Coronary artery (tissue), 2 donors: ENCODE measurements at regions not wholly inside any gene's neighbourhood (a gene's known extent, or its start where the extent isn't known, plus 50 kb on each side); places are given as distances from the start of the nearest gene placed in this dataset.
"Not testable (repeated sequence)": the region's sequence is repeated elsewhere in the genome, so short reads cannot be mapped to it uniquely, and the experiment has no call there.

Source experiments
- DNase-seq: peaks from one replicate; pipeline ENCODE4 v3.0.0-alpha.2; 2017; ENCODE audit warnings: low spot score
- H3K27ac ChIP-seq, 2 donors: fragments of 200-600 bp; sonication (generic); one replicate each; pipeline ENCODE4 v1.5.1; 2016 to 2019
- H3K4me3 ChIP-seq: fragments of 200-600 bp; sonication (generic); 2 replicates; pipeline ENCODE4 v1.5.1; 2016; ENCODE audit warnings: mild to moderate bottlenecking, moderate library complexity
- TF ChIP-seq, protein P1 (sequence below): fragments of 200-600 bp; sonication (generic); IDR thresholded peaks from one replicate; pipeline ENCODE4 v1.5.1; 2019; ENCODE audit warnings: antibody characterized with exemption

DNA sequence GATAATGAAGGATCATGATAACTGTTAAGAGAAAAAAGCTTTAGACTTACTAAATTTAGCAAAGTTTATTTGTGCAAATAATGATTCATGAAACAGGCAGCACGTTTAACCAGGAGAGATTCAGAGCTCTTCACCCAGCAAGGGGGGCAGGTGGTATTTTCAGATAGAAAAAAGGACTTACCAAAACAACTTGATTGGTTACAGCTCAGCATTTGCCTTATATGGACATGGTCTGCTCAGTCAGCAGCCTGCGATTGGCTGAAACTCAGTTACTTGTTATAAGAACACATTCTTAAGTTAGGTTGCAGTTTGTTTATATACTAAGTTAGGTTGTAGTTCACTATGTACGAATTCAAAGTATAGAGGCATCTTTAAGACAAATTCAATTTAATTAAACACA, 165.6 kb downstream of the DUSP10 start:
- DNase-seq = no peak
- H3K4me3 ChIP-seq = no peak overlapping the region
- TF ChIP-seq, protein P1, sequence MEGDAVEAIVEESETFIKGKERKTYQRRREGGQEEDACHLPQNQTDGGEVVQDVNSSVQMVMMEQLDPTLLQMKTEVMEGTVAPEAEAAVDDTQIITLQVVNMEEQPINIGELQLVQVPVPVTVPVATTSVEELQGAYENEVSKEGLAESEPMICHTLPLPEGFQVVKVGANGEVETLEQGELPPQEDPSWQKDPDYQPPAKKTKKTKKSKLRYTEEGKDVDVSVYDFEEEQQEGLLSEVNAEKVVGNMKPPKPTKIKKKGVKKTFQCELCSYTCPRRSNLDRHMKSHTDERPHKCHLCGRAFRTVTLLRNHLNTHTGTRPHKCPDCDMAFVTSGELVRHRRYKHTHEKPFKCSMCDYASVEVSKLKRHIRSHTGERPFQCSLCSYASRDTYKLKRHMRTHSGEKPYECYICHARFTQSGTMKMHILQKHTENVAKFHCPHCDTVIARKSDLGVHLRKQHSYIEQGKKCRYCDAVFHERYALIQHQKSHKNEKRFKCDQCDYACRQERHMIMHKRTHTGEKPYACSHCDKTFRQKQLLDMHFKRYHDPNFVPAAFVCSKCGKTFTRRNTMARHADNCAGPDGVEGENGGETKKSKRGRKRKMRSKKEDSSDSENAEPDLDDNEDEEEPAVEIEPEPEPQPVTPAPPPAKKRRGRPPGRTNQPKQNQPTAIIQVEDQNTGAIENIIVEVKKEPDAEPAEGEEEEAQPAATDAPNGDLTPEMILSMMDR = no peak
- no peak overlapping the region for H3K27ac ChIP-seq

DNA sequence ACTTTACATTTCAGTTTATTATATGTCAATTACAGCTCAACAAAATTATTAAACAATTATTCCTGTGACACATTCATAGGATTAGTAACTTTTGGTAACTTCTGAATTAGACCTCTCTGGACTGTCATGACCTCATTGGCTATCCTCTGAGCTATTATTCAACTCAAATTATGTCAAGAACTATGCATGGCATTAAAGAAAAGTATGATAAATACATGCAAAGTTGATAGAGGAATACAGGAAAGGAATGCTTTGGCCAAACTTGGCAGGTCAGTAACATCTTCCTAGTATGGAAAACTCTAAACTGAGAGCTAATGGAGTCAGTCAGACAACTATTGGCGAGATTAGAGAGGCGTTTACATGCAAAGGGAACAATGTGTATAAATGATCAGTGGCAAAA, 158.4 kb downstream of the DUSP10 start:
- no peak for DNase-seq
- Histone ChIP-seq H3K4me3 (no peak overlapping the region), H3K27ac (no peak overlapping the region)
- TF ChIP-seq, protein P1 = no peak

DNA sequence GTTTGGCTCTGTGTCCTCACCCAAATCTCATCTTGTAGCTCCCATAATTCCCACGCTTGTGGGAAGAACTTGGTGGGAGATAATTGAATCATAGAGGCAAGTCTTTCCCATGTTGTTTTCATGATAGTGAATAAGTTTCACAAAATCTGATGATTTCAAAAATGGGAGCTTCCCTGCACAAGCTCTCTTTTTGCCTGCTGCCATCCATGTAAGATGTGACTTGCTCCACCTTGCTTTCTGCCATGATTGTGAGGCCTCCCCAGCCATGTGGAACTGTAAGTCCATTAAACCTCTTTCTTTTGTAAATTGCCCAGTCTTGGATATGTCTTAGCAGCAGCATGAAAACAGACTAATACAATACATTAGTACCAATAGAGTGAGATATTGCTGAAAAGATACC, 154.9 kb downstream of the DUSP10 start:
- not testable (repeated sequence) for H3K4me3 ChIP-seq, DNase-seq, H3K27ac ChIP-seq

DNA sequence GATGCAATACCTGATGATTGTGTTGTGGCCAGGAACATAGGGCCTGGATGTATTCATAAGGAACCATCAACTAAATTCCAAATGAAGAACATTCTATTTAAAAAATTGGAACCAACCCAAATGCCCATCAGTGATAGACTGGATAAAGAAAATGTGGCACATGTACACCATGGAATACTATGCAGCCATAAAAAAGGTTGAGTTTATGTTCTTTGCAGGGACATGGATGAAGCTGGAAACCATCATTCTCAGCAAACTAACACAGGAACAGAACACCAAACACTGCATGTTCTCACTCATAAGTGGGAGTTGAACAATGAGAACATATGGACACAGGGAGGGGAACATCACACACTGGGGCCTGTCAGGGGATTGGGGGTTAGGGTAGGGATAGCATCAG, 150.6 kb downstream of the DUSP10 start:
- H3K27ac ChIP-seq, DNase-seq, H3K4me3 ChIP-seq: not testable (repeated sequence)

DNA sequence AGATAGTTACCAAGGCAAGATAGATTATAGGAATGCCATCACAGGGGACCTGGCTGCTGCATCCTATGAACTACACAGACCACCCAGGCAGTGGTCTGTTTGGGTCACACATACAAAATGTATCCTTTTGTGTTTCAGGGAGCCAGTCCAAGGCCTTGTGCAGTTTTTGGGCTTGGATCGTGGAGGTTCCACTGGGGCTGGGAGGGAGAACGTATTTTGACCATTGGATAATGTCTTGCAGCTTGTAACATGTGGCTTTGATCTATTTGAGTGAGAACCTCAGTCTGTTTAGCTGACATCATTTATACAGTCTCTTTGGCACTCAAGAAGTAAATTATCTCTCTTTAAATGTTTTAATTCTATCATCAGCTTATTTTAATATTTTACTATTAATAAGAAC, 147.3 kb downstream of the DUSP10 start:
- Histone ChIP-seq H3K4me3 (no peak overlapping the region), H3K27ac (no peak overlapping the region)
- TF ChIP-seq, protein P1 = no peak
- DNase-seq = no peak

DNA sequence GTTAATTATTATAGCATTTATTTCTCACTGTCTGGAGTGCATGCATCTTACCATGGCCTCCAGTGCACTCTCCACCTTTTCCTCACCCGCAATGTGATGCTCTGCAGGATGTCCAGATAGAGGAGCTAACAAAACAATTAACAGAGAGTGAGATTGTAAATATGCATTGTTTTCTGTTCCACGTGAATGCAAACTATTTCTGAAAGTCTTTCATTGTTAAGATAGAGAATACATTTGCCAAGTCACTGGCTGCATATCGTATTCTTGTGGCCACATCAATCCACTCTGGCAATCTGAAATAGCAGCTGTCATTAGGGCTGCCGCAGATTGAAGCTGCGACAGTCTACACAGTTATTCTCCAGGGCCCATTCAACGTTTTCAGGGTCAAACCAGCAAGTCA, 143.8 kb downstream of the DUSP10 start:
- DNase-seq = no peak
- TF ChIP-seq, protein P1 = no peak
- Histone ChIP-seq H3K4me3 (no peak overlapping the region), H3K27ac (no peak overlapping the region)

DNA sequence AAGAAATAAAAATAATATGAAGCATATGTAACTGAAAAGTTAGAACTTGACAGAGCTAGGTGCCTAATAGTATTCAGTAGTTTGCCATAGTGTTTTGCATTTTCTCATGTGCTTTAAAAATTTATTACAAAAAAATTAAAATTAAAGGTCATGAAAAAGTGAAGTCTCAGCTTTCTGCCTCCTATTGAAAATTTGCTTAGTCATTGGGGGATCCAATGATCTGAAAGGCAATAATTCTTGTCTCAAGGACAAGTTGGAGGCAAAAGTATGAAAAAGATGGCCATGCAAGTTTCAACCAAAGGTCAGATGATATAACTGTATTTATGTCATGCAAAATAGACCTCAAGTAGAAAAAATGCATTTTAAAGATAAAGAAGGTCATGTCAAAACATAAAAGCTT, 140.7 kb downstream of the DUSP10 start:
- no peak for DNase-seq
- TF ChIP-seq, protein P1 = no peak
- H3K4me3 ChIP-seq = no peak overlapping the region
- no peak overlapping the region for H3K27ac ChIP-seq

DNA sequence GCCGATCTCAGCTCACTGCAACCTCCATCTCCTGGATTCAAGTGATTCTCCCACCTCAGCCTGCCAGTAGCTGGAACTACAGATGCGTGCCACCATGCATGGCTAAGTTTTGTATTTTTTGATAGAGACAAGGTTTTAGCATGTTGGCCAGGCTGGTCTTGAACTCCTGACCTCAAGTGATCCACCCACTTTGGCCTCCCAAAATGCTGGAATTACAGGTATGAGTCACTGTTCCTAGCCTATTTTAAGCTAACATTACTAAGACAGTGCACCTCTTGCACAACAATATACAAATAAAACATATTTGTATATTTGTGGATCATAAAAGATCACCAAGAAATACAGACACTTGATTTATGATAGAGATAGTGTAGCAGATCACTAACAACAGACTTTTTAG, 139.1 kb downstream of the DUSP10 start:
- Histone ChIP-seq H3K4me3 (no peak overlapping the region), H3K27ac (no peak overlapping the region)
- TF ChIP-seq, protein P1 = no peak
- no peak for DNase-seq

DNA sequence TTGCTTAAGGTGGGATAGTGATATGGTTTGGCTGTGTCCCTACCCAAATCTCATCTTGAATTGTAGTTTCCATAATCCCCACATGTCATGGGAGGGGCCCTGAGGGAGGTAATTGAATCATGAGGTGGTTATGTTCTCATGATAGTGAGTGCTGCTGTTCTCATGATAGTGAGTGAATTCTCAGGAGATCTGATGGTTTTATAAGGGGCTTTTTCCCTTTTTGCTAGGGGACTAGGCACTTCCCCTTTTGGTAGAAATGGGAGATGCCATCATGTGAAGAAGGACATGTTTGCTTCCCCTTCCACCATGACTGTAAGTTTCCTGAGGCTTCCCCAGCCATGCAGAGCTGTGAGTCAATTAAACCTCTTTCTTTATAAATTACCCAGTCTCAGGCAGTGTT, 137.5 kb downstream of the DUSP10 start:
- not testable (repeated sequence) for H3K4me3 ChIP-seq, DNase-seq, H3K27ac ChIP-seq
